ENCODE measurements at regions not wholly inside any gene's neighbourhood (a gene's known extent, or its start where the extent isn't known, plus 50 kb on each side); places are given as distances from the start of the nearest gene placed in this dataset.

DNA sequence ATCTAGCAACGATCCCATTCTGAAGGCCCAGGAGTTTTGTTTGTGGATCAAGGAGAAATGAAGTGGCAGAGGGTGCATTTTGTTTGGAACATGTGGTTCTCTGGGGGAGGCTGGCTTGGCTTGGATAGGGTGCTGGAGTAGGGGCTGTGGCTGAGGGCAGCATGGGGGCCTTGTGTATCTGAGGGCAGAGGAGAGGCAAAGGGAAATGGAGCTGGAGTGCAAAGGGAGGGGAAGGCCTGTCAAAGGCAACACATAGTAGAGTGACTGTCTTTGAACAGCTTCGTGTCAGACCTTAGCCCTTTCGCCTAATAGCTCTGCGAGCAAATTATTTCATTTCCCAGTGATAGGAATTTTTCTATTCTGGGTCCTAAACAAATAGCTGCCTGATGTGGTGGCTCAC is 187.2 kb downstream of the KCNRG start:
- DNase-seq = no peak
- ChIA-PET POLR2A (interaction anchor here (1.0 kb wide), 1 partner anchor 120 kb away, joined by 3 read pairs; no protein-coding TSS in a partner anchor), CTCF (no interaction called here)
- Mint-ChIP-seq H3K27me3 (peaks cover 4% of the 10 kb centered on the region), H3K4me1 (ENCODE audit: low read depth) (no peaks in the 10 kb centered on the region), H3K27ac (no peak overlapping the region), H3K4me3 (no peak overlapping the region), H3K9me3 (no peaks in the 10 kb centered on the region), H3K36me3 (no peaks in the 10 kb centered on the region)
- intact Hi-C loops (cut with micrococcal nuclease) = no loop called here

DNA sequence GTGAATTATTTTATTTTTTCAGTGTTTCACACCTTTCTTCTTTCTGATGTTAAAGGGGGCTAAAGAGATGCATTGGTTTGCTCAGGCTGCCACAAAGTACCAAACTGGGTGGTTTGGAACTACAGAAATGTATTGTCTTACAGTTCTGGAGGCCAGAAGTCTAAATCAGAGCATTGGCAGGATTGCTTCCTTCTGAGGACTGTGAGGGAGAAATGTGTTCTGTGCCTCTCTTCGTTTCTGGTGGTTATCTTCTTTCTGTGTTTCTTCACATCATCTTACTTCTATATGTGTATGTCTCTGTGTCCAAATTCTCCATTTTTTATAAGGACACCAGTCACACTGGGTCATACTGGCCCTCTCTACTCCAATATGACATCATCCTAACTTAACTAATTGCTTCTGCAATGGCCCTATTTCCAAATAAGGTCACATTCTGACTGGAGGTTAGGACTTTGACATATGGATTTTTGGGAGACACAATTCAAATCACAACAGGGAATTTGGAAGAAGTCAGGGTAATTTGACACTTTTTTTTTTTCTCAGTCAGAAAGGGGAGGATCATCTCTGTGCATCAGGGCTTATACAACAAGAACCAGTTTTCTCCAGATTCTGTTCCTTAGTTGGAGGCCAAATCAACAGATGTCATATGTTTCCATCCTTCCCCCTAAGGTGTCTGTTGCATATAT is 188.2 kb downstream of the KCNRG start:
- no peak overlapping the region for H3K4me3 Mint-ChIP-seq
- no peak overlapping the region for H3K27ac Mint-ChIP-seq
- ChIA-PET CTCF (no interaction called here), POLR2A (no interaction called here)
- H3K36me3 Mint-ChIP-seq = no peaks in the 10 kb centered on the region
- intact Hi-C loops (cut with micrococcal nuclease) = no loop called here
- peaks cover 1% of the 10 kb centered on the region for H3K4me1 Mint-ChIP-seq (ENCODE audit: low read depth)
- peaks cover 4% of the 10 kb centered on the region for H3K27me3 Mint-ChIP-seq
- no peaks in the 10 kb centered on the region for H3K9me3 Mint-ChIP-seq
- no peak for DNase-seq

DNA sequence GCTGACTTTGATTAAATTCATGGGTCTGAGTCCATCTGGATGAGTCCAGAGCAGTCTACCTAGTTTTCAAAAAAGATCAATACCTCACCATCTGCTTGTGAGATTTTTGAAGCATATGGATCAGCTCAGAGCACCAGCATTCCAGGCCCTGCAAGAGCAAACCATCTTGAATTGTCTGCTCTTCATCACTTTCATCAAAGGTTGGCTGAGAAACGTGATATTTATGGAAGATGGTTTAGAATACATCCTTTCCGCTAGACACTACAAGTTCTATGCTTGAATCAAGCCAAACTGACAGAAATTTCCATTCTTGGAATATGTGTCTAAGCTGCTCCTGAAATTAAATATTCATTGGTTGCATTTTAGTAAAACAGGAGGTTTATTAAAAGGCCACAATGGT is 190.3 kb downstream of the KCNRG start:
- no peak for DNase-seq
- ChIA-PET POLR2A (no interaction called here), CTCF (no interaction called here)
- peaks cover 10% of the 10 kb centered on the region for H3K4me1 Mint-ChIP-seq (ENCODE audit: low read depth)
- H3K4me3 Mint-ChIP-seq = no peak overlapping the region
- no peaks in the 10 kb centered on the region for H3K9me3 Mint-ChIP-seq
- H3K36me3 Mint-ChIP-seq = no peaks in the 10 kb centered on the region
- intact Hi-C loops (cut with micrococcal nuclease) = no loop called here
- no peak overlapping the region for H3K27ac Mint-ChIP-seq
- peaks cover 4% of the 10 kb centered on the region for H3K27me3 Mint-ChIP-seq

DNA sequence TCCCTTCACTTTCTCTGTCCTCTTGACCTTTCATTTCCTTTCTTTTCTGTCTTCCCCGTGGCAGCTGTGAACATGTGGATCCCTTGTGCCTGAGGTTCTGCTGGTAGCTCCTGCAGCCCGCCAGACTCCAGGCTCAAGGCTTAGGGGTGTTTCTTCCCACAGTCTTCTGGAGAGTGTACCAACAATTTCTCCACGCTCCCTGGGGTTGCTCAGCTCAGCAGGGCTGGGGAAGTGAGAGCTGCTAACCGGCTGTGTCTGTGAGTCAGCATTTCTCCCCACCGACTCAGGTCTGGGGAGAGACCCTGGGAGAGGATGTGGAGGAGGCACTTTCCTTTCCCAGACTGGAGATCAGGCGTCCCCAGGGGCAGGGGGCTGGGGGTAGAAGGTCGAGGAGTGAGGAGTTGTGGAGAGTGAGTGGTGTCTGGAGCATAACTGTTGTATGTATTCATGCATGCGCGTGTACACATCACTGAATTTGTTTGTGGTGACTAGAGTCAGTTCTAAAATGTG is 193.6 kb downstream of the KCNRG start:
- no peak overlapping the region for H3K27ac Mint-ChIP-seq
- ChIA-PET POLR2A (no interaction called here), CTCF (interaction anchor here (1.1 kb wide), 1 partner anchor 17 kb away, joined by 5 read pairs; no protein-coding TSS in a partner anchor)
- no peak for DNase-seq
- no peaks in the 10 kb centered on the region for H3K27me3 Mint-ChIP-seq
- intact Hi-C loops (cut with micrococcal nuclease) = no loop called here
- H3K36me3 Mint-ChIP-seq = peaks cover 4% of the 10 kb centered on the region
- H3K9me3 Mint-ChIP-seq = peaks cover 10% of the 10 kb centered on the region
- peaks cover 16% of the 10 kb centered on the region for H3K4me1 Mint-ChIP-seq (ENCODE audit: low read depth)
- H3K4me3 Mint-ChIP-seq = no peak overlapping the region

DNA sequence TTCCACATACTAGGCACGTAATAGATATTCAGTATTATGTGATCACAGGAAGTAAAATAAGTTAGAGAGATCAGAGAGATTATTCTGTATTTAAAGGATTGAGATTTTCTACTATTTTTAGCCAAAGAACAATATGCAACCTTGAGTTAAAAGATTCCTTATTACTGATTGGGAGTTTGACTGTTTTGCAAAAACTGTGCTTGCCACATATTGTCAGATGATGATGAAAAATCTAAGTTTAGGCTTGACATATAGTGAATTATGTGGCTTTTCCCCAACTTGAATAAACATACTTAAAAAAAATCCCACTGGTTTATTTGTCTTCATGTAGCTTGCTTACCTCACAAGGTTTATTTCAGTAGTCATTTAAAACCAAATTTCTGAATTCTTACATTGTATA is 194.4 kb downstream of the KCNRG start:
- intact Hi-C loops (cut with micrococcal nuclease) = no loop called here
- CTCF ChIA-PET = no interaction called here
- DNase-seq = no peak
- POLR2A ChIA-PET = no interaction called here
- Mint-ChIP-seq H3K36me3 (peaks cover 4% of the 10 kb centered on the region), H3K4me1 (ENCODE audit: low read depth) (peaks cover 23% of the 10 kb centered on the region), H3K9me3 (peaks cover 10% of the 10 kb centered on the region), H3K27me3 (no peaks in the 10 kb centered on the region), H3K4me3 (no peak overlapping the region), H3K27ac (no peak overlapping the region)

DNA sequence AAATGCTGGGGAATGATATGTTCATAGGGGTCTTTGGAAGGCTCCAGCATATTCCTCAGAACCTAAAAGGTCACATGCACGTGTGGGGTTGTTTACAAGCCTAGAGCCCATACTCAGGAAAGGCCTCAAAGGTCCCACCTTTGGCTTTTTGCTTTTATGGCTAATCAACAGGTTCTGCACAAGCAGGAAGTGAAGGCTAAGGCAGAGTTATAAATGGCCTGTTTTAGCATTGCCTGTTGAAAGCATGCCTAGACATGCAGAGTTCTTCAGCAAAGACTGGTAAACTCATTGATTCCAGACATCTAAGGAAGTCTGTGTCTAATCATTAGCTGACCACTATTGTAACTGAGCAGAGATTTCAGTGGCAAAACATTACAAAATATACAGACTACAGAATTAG is 198.3 kb downstream of the KCNRG start:
- ChIA-PET POLR2A (no interaction called here), CTCF (no interaction called here)
- H3K27me3 Mint-ChIP-seq = peaks cover 3% of the 10 kb centered on the region
- intact Hi-C loops (cut with micrococcal nuclease) = no loop called here
- H3K27ac Mint-ChIP-seq = no peak overlapping the region
- no peak overlapping the region for H3K4me3 Mint-ChIP-seq
- DNase-seq = no peak
- peaks cover 15% of the 10 kb centered on the region for H3K36me3 Mint-ChIP-seq
- H3K4me1 Mint-ChIP-seq (ENCODE audit: low read depth) = peaks cover 31% of the 10 kb centered on the region
- peaks cover 32% of the 10 kb centered on the region for H3K9me3 Mint-ChIP-seq

DNA sequence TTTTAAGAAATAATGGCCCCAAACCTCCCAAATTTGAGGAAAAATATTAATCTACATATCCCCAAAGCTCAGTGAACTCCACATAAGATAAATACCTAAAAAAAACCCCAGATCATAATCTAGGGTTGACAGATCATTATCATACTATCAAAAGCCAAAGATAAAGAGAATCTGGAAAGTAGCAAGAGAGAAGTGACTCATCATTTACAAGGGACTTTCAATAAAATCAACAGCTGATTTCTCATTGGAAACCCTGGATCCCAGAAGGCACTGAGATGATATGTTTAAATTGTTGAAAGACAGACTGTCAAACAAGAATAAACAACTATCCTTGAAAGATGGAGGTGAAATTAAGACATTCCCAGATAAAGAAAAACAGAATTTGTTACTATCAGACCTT is 199.3 kb downstream of the KCNRG start:
- Mint-ChIP-seq H3K27ac (no peak overlapping the region), H3K4me3 (no peak overlapping the region), H3K36me3 (peaks cover 18% of the 10 kb centered on the region), H3K4me1 (ENCODE audit: low read depth) (peaks cover 26% of the 10 kb centered on the region), H3K27me3 (peaks cover 8% of the 10 kb centered on the region), H3K9me3 (peaks cover 32% of the 10 kb centered on the region)
- ChIA-PET POLR2A (interaction anchor here (1.2 kb wide), 1 partner anchor 9 kb away, joined by 4 read pairs; no protein-coding TSS in a partner anchor), CTCF (interaction anchor here (0.7 kb wide), 1 partner anchor 139 kb away, joined by 3 read pairs; no protein-coding TSS in a partner anchor)
- intact Hi-C loops (cut with micrococcal nuclease) = no loop called here
- DNase-seq = no peak

DNA sequence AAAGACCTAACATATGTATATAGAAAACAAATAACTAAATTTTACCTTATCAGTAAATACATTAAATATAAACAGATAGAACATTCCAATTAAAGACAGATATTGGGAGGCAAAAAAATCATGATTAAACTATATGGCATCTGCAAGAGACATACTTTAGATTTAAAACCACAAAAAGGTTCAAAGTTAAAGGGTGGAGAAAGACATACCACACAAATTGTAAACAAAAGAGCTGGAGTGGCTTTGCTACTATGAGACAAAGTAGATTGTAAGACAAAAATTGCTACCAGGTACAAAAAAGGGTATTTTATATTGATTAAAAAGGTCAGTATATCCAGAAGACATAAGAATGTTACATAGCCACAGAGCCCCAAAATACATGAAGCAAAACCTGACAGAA is 200.2 kb downstream of the KCNRG start:
- CTCF ChIA-PET = interaction anchor here (0.6 kb wide), 1 partner anchor 1165 kb away, joined by 3 read pairs; no protein-coding TSS in a partner anchor
- Mint-ChIP-seq H3K4me3 (no peak overlapping the region), H3K27me3 (peaks cover 15% of the 10 kb centered on the region)

DNA sequence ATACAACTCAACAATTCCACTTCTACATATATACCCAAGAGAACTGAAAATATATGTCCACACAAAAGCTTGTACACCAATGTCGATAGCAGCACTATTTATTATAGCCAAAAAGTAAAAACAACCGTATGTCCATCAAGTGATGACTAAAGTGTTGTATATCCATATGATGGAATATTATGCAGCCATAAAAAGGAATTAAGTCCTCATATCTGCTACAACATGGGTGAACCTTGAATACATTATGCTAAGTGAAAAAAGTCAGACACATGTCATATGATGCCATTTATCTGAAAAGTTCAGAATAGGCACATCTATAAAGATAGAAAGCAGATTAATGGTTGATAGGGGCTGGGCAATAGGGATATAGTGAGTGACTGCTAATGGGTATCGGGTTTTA is 204.5 kb downstream of the KCNRG start:
- peaks cover 37% of the 10 kb centered on the region for H3K27me3 Mint-ChIP-seq
- H3K4me1 Mint-ChIP-seq (ENCODE audit: low read depth) = peaks cover 42% of the 10 kb centered on the region
- ChIA-PET CTCF (no interaction called here), POLR2A (no interaction called here)
- intact Hi-C loops (cut with micrococcal nuclease) = loop anchor here (5.0 to 10.0 kb wide), 2 partner anchors 38 to 695 kb away; no protein-coding TSS in a partner anchor
- H3K27ac Mint-ChIP-seq = no peak overlapping the region
- H3K9me3 Mint-ChIP-seq = peaks cover 24% of the 10 kb centered on the region
- peaks cover 16% of the 10 kb centered on the region for H3K36me3 Mint-ChIP-seq
- DNase-seq = no peak
- H3K4me3 Mint-ChIP-seq = no peak overlapping the region

More for the DNA sequence above, 200.2 kb downstream of the KCNRG start:
- intact Hi-C loops (cut with micrococcal nuclease) = no loop called here
- no peak for DNase-seq
- POLR2A ChIA-PET = no interaction called here
- Mint-ChIP-seq H3K27ac (no peak overlapping the region), H3K36me3 (peaks cover 20% of the 10 kb centered on the region), H3K9me3 (peaks cover 34% of the 10 kb centered on the region), H3K4me1 (ENCODE audit: low read depth) (peaks cover 25% of the 10 kb centered on the region)

DNA sequence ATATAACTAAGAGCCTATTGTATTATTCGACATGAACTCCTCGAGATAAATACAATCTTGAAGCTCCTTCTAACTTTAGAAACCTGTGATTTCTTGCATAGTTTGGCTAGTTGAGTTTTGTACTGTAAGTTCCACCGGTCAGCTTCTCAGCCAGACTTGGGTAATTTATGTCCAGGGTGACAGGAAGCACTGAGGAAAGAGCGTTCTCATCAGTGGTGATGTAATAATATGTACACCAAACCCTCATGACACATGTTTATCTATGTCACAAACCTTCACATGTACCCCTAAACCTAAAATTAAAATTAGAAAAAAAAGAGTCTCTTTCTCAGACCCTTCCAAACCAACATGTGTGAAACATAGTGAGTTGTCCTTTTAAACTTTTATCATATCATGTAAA is 205.7 kb downstream of the KCNRG start:
- intact Hi-C loops (cut with micrococcal nuclease) = loop anchor here (5.0 to 10.0 kb wide), 2 partner anchors 36 to 694 kb away; no protein-coding TSS in a partner anchor
- ChIA-PET CTCF (no interaction called here), POLR2A (interaction anchor here (1.1 kb wide), 1 partner anchor 18 kb away, joined by 3 read pairs; no protein-coding TSS in a partner anchor)

DNA sequence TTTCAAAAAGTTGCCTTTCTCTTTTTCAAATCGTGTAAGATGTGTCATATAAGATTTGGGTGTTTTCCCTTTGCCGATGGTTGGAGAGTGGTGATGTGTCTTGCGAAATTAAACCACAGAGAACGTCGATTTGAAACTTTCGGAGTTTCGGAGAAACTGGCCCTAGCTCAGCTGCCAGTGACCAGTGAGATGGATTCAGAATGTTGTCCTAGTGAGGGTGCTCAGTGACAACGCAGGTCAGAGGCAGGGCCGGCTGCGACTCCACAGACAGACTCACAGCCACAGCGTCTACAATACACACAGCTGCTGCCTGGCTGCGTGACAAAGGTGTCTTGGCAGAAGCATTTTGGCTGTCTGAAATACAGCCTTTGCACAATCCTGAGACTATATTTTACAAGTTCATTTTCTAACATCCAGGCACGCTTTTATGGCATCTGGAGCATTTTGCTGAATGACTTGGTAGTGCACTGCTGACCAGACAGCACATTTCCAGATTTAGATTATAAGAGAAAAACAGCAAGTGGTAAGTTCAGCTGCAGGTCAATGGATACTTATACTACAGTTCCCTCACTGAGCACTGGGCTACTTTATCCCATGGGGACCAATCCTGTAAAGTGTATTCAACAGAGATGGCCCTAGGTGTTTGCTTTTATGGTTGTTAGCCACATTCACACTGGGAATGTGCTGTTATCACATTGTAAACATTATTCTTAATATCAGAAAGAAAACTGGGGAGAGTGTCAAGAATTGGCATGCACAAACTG is 207.5 kb downstream of the KCNRG start:
- ChIA-PET POLR2A (interaction anchor here (0.7 to 1.8 kb wide), 5 partner anchors 8 to 142 kb away, joined by 3 to 6 read pairs (median 4); no protein-coding TSS in a partner anchor), CTCF (interaction anchor here (0.8 to 3.6 kb wide), 4 partner anchors 14 to 226 kb away, joined by 3 to 15 read pairs (median 8); partner anchors contain the start of gene TRIM13)
- peak; percentile 45 for DNase-seq
- Mint-ChIP-seq H3K27me3 (peaks cover 47% of the 10 kb centered on the region), H3K4me1 (ENCODE audit: low read depth) (peaks cover 61% of the 10 kb centered on the region), H3K36me3 (peaks cover 5% of the 10 kb centered on the region), H3K4me3 (peak overlapping the region; percentile 57), H3K9me3 (peaks cover 4% of the 10 kb centered on the region), H3K27ac (no peak overlapping the region)
- intact Hi-C loops (cut with micrococcal nuclease) = loop anchor here (1.0 to 10.0 kb wide), 3 partner anchors 15 to 692 kb away; no protein-coding TSS in a partner anchor

More for the DNA sequence above, 205.7 kb downstream of the KCNRG start:
- Mint-ChIP-seq H3K27me3 (peaks cover 41% of the 10 kb centered on the region), H3K9me3 (peaks cover 19% of the 10 kb centered on the region), H3K4me1 (ENCODE audit: low read depth) (peaks cover 44% of the 10 kb centered on the region), H3K36me3 (peaks cover 16% of the 10 kb centered on the region), H3K27ac (no peak overlapping the region), H3K4me3 (no peak overlapping the region)
- DNase-seq = no peak

DNA sequence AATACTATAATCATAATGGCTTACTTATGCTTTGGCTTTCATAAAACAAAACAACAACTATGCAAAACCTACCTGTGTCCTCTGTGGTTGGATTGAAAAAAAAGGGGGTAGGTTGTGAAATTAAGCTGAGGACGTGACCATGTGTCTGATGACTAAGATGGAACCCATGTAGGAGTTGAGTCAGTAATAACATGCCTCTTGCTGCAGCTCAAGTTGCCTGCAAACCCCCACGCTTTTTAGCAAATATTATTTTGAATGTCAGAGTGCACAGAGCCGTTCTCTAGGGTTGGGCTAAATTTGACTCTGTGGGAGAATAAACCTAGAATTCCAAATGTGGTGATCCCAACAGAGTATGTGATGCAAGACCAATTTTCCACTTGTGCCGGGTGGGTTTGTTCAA is 209.3 kb downstream of the KCNRG start:
- peaks cover 2% of the 10 kb centered on the region for H3K36me3 Mint-ChIP-seq
- peaks cover 70% of the 10 kb centered on the region for H3K4me1 Mint-ChIP-seq (ENCODE audit: low read depth)
- H3K27me3 Mint-ChIP-seq = peaks cover 42% of the 10 kb centered on the region
- peaks cover 2% of the 10 kb centered on the region for H3K9me3 Mint-ChIP-seq
- DNase-seq = peak; percentile 51
- H3K4me3 Mint-ChIP-seq = no peak overlapping the region
- intact Hi-C loops (cut with micrococcal nuclease) = loop anchor here (1.0 to 10.0 kb wide), 4 partner anchors 33 to 690 kb away; no protein-coding TSS in a partner anchor
- ChIA-PET CTCF (interaction anchor here (1.2 to 3.6 kb wide), 4 partner anchors 12 to 227 kb away, joined by 3 to 15 read pairs (median 10); partner anchors contain the start of gene TRIM13), POLR2A (interaction anchor here (0.8 to 2.7 kb wide), 8 partner anchors 10 to 129 kb away, joined by 3 to 14 read pairs (median 5); no protein-coding TSS in a partner anchor)
- no peak overlapping the region for H3K27ac Mint-ChIP-seq

All from activated CD4-positive, alpha-beta memory T cell treated with anti-CD3 and anti-CD28 coated beads for 36 hours (primary cell).